NCI-H2029 (cell line): ENCODE measurements at regions not wholly inside any gene's neighbourhood (a gene's known extent, or its start where the extent isn't known, plus 50 kb on each side); places are given as distances from the start of the nearest gene placed in this dataset.
"Not testable (repeated sequence)": the region's sequence is repeated elsewhere in the genome, so short reads cannot be mapped to it uniquely, and the experiment has no call there.

Experiments used
- DNase-seq: peaks from one replicate; lab custom pipeline; 2025; lab: John Stamatoyannopoulos, UW

DNA sequence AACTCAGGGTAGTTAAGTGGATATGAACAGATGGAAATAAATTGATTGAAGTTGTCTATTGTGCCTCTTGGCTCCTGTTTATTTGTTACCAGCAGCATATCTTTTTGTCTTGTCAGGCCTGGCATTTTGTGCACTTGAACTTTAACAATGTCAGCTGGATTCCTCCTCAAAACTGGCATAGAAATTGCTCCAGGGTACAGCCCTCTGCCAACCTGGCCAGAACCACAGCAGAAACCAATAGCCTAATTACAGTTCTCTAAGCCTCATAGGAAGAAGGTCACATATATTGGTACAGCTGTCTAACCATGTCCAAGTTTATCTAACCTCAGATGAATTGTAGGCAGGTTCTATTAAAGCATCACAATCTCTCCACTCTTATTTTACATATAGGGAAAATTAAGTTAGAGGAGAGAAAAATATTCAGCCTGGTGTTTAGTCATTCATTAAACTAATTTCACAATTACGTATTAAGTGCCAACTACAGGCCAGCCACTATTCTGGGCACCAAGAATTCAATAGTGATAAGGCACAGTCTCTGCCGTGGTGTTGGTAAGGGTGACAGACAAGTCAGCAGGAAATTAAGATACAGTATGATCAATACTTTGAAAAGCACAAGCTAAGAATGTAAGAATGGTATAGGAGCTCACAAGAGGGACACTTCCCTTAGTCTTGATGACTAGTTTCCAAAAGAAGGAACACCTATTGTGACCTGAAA, 452.9 kb upstream of the NECTIN3 start:
- DNase-seq = no peak

DNA sequence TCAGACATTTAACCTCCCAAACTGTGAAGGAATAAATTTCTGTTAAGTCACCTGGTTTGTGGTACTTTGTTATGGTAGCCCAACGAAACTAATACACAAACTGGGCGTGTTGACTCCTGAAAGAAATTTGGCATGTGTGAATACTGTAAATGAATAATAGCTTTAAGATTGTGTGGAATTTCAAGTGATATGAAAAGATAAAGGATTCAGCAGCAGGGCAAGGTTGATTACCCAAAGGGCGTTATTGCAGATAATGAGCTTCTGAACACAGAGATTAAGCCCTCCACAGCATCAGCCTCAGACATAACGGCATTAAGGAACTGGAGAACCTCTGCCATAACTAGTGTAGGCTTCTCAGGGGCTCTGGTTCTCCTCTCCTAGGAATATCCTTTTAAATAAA, 451.5 kb upstream of the NECTIN3 start:
- no peak for DNase-seq

DNA sequence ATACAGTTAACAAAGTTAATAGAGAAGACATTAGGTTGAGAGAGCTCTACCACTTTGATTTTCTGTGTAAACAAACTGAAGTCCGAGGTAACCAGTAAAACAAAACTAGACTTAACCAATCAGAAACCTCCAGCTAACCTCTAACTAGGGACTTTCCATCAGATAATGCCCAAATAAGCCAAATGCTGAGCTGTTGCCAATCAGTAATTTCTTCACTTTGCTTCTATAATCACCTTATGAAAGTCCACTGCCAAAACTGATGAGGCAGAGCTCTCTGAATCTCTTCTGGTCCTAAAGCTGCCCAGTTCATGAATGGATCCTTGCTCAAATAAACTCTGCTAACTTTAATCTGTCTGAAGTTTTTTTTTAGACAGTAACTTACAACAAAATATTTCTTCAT, 448.0 kb upstream of the NECTIN3 start:
- no peak for DNase-seq

DNA sequence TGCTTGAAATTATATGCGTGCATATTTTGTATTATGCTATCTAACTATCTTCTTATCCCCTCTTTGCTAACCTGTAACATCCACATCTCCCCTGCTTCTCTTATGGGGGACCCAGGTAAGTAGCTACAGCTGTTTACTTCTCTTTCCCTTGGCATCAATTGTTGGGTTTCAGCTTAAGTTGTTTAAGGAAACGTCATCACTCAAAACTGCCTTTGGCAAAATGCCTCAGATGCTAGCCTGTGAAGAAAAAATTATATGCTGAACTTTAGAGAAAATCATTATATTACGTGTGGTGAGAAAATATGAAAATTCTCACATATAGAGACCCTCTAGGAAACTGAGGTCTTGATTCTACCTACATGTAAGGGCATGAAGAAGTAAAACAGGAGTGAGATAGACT, 447.0 kb upstream of the NECTIN3 start:
- DNase-seq = no peak

DNA sequence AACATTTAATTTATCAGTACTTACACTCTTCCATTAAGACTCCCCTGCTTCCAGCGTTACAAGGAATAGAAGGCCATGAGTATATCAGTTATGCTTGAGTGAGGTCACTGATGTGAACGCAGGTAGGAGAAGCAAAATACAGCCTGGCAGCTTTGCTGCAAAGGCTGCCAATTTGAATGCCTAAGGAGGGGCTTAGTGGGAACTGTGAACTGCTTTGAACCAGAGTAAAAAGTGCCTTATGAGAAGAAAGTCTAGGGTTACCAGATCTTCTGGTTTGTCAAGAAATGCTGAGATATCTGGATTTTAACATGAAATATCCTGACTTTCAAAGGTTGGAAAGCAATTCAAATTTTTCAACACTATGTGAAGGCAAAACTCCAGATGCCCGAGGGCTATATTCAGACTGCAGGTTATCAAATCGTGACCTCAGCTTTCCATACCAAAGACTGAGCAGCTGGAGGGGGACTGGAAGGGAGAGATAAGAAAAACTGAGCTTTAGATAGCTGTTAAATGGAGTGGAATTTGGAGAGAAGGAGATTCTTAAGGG, 446.3 kb upstream of the NECTIN3 start:
- no peak for DNase-seq

DNA sequence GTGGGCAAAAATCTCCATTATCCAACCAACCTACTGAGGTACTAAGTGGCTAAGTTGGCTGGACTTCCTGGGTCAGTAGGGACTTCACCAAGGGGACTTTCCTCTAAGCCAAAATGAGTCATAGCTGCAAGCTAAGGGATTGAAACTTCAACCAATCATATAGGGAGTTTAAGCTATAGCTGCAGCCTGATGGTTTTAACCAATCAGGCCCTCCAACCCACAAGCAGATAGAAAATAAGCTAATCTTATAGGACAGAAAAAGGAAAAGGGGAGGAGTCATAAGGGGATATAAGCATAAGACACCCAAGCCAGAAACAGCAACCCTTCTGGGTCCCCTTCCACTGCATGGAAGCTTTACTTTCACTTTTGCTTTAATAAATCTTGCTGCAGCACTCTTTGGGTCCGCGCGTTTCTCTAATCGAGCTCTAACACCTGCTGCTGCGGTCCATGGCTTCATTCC, 444.9 kb upstream of the NECTIN3 start:
- not testable (repeated sequence) for DNase-seq

DNA sequence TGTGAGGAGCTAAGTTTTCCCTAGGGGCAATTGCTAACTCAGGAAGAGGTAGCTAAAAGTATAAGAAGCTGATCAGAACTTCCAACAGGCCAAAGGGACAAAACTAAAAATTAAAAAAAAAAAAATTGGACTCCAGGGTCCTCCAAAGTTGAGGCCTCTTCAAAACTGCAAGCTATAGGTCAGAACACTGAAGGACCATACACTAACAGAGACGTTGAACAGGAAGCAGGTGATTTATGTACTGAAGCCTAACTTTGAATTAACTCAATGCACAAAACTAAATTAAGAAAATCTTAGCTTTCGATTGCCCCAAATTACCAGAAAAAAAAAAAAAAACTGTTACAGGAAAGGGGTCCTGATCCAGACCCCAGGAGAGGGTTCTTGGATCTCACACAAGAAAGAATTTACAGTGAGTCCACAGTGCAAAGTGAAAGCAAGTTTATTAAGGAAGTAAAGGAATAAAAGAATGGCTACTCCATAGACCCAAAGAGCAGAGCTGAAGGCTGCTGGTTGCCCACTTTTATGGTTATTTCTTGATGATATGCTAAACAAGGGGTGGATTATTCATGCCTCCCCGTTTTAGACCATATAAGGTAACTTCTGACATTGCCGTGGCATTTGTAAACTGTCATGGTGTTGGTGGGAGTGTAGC, 442.8 kb upstream of the NECTIN3 start:
- no peak for DNase-seq

DNA sequence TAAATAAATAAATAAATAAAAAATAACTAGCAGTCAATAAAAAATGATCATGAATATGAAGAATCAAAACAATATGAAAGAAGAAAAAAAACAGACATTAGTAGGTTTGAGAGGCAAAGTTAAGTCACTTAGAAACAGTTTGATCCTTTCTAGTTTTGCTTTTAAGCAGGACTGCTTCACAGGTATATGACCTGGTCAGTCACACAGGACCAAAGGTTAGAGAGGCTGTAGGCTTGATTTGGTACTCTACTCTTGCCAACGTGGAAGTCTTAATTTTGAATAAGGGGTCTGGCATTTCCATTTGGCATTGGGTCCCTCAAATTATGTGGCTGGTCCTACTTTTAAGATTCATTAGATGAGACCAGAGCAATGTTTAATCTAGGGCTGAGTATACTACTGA, 441.7 kb upstream of the NECTIN3 start:
- no peak for DNase-seq

DNA sequence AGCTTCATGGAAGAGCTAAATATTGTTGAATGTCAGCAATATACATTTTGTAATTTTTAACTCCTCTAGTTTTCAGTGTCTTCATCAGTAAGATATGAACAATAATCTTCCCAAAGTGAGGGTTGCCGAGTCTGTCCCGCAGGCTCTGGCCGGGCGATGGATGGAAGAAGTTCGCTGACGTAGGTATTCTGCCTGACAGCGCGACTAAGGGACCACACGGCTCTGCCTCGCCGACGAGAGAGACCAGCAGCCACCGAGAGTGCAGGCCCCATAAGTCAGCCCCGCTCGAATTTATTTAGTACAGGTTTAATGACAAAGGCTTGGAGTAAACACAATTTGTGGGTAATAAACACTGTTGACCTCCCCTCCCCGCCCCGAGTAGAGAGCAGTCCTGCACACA, 427.4 kb upstream of the NECTIN3 start:
- DNase-seq = no peak

DNA sequence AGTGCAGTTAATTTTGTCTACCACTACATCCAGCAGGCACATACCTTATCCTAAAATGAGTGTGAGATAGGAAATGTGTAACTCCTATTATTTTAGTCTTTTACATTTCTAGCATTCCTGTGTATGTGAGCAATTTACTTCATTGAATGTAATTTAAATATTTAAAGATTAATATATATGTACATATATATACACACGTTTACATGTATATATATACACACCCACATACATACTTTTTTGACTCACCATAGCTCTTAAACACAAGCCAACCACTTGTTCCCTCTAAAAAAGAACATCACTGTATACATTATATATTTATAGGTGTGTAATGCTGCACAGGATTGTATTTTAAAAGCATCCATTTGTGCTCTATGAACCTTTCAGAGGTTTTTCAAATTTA, 425.6 kb upstream of the NECTIN3 start:
- DNase-seq = no peak

DNA sequence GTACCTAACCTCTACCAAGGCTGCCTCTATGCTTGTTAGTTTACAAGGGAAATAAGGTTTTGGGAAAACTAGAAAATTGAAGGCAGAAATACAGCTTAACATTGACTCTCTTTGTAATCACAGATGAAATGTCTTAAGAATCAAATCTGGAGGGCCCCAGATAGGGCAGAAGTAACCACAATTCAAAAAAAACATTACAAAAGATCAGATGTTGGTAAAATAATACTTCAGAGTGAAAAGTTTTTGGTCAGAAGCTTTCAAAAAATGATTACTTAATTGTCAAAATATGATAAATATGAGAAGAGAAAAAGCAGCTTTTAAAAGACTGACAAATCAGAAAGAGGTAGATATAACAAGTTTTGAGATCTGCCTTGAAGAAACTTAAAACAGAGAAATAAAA, 425.1 kb upstream of the NECTIN3 start:
- no peak for DNase-seq

DNA sequence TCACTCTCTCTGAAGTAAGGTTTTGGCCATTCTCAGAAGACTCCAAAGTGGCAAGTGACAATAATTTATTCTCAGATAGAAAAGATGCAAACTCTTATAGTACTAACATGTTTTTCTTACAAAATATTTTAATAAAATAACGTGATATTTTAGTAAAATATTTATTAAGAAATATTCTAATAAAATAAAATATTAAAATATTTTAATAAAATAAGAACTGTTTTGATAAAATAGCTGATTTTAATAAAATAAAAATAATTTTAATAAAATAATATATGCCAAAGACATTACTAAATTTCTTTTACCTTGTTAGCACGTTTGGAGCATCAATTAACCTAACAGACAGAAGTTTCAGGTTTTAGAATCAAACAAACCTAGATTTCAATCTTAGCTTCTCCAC, 424.0 kb upstream of the NECTIN3 start:
- DNase-seq = no peak

DNA sequence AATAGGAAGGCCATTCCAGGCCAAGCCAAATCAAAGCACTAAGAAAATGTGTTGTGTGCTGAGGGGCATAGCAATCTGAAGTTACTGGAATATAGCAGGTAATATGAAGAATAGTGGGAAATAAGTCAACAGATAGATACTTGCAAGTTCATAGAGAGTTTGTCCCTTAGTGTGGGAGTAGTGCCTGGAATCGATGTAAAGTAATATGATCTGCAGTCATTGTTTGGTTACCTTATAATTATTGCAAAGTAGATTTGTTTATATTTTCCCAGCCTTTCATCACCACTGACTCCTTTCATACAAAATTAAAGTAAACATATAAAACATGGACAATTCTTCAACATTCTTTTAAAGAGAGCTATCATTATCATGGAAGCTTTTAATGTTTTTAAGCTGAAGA, 420.9 kb upstream of the NECTIN3 start:
- DNase-seq = no peak

DNA sequence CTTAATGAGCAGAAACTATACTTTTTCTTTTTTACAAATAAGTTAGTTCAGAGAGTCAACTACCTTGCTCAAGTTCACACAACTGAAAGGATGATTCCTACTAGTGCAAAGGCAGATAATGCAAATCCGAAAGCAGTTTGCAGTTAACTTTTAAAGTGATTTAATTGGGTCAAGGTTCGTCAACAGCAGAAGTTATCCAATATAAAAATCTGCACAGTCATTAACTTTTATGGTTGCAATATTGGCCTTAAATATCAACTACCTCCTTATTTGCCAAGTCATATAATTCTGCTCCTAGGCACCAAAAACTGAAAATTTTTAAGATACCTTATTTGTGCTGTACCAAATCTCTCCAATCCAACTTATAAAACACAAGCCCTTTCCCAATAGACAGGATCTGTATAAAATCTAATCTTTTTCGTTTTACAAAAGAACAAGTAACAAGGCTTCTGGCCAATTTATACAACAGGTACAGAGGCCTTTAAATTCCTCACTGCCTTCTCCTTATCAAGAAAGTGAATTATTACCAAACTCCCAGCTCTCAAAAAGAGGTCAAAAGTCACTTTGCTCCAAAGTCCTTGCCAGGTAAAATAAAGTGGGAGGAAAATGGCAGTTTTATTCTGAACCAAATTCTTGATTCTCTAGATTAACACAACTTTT, 416.6 kb upstream of the NECTIN3 start:
- no peak for DNase-seq

DNA sequence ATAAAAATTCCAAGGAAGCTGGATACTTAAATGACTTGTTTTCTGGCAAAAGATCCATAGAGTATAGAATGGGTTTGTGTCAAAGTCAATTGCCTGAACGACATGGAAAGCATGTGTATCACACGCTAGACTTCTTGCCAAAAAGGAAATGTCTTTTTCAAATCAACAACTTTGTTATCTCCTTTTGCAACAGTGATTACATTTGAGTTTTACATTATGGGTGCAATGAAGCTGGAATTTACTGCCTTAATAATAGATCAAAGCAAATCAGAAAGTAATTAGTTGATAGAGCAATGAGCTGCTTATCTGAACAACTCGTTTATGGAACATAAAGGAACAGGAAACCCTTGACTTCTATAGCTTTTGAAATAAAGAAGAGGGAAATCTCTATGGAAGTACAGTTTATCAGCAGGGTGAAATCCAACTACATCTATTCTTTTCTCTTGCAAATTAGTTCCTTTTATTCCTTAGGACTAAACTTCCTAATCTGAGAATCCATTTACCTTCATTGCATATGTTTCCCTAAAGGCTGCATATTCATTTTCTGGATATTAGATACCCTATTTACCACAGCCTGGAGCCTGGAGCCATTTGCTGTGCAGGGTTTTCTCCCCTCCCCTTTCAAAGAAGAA, 415.1 kb upstream of the NECTIN3 start:
- DNase-seq = no peak

DNA sequence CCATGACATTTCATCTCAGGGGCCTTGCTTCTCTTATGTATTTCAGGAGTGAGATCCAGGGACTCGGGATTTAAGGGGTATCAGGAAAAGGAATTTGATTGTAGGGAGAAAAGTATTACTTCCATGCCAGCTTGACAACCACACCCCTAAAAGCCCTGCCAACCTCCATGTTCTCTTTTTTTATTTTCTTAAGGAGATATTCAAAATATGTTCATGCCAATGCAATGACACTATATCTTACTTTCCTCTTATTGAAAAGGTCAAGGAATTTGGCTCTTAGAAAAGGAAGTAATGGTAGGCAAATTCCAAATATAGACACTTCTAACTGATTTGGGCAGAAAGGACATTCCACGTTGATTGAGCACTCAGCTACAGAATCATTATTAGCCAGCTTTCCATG, 407.5 kb upstream of the NECTIN3 start:
- no peak for DNase-seq

DNA sequence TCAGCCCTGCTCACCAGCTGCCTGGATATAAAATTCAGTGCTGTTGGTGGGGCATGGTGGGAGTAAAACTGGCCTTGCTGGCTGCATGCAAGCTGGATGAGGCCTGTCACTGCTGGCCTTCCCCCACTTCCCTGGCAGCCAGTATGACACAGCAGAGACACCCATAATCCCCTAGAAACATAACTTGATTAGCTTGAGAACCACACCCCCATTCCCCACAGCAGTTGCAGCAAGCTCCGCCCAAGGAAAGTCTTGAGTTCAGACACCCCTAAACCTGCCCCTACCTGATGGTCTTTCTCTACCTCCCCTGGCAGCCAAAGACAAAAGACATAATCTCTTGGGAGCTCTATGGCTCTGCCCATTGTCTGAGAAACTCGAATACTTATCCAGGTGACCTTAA, 405.1 kb upstream of the NECTIN3 start:
- no peak for DNase-seq

DNA sequence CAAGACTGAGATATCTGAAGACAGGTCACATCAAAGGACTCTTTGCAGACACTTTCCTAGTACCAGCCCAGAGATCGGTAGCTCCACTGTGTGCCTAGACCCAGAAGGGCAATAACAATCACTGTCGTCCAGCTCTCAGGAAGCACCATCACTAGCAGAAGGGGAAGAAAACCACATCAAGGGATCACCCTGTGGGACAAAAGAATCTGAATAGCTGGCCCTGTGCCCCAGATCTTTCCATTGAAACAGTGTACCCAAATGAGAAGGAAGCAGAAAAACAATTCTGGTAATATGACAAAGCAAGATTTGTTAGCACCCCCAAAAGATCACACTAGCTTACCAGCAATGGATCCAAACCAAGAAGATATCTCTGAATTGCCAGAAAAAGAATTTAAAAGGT, 404.4 kb upstream of the NECTIN3 start:
- DNase-seq = no peak

DNA sequence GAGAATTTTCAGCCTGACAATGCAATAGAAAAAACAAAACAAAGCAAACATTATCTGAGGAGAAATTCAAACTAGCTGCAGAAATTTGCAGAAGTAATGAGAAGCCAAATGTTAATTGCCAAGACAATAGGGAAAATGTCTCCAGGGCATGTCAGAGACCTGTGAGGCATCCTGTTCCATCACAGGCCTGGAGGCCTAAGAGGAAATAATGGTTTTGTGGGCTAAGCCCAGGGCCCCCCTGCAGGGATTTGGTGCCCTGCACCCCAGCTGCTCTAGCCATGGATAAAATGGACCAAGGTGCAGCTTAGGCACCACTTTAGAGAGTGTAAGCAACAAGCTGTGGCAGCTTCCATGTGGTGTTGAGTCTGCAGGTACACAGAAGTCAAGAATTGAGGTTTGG, 401.2 kb upstream of the NECTIN3 start:
- no peak for DNase-seq

DNA sequence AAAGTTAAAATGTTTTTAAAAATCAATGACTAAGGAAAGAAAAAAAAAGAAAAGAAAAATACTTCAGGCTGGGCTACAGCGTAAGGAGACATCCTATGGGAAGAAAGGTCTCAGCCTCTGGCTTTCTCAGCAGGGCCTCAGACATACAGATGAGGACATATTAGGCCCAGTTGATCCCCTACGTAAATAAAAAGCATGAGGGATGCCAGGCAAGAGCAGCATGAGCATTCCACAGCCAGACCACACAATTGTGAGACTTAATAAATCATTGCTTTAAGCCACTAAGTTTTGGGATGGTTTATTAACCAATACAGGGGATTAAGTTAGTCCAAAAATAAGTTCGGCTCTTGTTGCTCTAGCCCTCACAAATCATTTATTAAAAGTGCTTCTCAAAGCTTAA, 394.1 kb upstream of the NECTIN3 start:
- DNase-seq = no peak

DNA sequence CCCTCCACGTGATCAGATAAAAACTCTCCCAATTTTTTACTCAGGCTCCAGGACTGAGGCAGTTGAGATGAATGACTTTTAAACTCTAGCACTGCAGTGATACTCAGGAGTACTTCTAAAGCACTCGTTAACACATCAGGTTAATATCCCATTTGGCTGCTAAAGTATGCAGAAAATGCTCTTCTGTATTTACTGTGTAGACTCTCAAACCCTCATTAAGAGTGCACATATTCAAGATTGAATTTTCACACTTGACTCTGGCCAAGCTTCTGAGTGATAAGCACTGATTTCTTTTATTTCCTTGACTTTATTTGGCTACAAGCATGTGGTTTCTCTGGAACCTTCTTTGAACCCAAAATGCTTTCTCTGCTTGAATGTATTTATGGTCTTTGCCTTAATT, 392.3 kb upstream of the NECTIN3 start:
- no peak for DNase-seq

DNA sequence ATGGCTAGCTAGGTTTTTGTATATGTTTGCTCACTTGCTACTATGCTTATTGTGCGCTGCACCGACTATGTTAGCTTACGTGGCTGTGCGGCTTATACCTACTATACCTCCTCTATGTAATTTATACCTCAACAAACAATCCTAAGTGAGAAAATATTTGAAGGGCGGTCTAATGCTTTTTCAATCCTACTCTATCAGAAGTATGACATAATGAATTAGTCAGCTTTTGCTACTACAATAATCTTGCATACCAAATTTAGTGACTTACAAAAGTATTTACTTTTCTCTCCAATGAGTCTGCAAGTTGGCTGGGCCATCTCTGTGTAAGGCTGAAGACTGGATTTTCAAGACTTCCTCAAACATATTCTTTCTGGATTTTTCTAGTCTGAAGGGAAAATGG, 391.2 kb upstream of the NECTIN3 start:
- no peak for DNase-seq

DNA sequence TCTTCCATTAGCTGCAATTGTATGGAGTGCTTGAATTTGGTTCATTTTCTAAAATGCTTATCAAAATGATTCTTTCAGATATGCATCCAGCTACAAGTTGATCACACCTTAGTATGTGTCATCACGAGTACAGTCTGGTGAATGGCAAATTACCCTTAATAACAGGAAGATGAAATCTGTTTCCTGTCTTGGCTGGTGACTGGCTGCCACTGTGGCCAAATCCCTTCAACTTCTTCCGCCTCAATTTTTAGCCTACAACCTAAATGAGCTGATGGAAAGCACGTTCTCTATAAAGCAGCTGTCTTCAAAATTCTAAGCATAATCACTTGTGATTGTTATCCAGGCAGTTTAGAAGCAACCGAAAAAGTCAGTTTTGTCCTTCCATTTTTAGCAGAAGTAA, 387.1 kb upstream of the NECTIN3 start:
- DNase-seq = no peak
